Erythroblast (primary cell): ENCODE measurements at regions not wholly inside any gene's neighbourhood (a gene's known extent, or its start where the extent isn't known, plus 50 kb on each side); places are given as distances from the start of the nearest gene placed in this dataset.
"Not testable (repeated sequence)": the region's sequence is repeated elsewhere in the genome, so short reads cannot be mapped to it uniquely, and the experiment has no call there.

Experiments used
- DNase-seq, 2 experiments: peaks; one replicate each; lab custom pipeline; 2025; lab: John Stamatoyannopoulos, UW
- GATA1 ChIP-seq: IDR thresholded peaks from 2 replicates; pipeline ENCODE4 v1.6.1; 2011; ENCODE audit warnings: low read depth, mild to moderate bottlenecking, control low read depth, low read length, moderate library complexity
- POLR2A ChIP-seq: IDR thresholded peaks from 2 replicates; pipeline ENCODE4 v1.6.1; 2011; ENCODE audit warnings: mild to moderate bottlenecking, low read length

DNA sequence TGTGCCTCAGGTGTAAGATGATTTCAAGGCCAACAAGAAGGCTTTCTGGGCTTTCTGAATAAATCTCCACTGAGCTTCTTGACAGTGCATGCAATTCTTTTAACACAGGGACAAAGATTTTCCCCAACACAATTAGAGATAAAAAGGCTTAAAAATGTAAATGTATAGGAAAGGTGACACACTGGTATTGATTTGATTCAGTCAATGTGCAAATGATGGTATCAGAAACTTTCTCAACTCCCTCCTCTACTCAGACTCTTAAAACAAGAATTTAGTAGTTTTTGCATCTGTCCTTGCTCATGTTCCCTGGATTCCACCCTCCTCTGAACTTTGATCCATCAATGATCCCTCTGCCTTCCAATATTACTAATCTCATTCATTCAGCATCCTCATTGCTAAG lies 111.6 kb upstream of the FNDC3A start:
- no peak for DNase-seq
- no peak for TF ChIP-seq POLR2A

DNA sequence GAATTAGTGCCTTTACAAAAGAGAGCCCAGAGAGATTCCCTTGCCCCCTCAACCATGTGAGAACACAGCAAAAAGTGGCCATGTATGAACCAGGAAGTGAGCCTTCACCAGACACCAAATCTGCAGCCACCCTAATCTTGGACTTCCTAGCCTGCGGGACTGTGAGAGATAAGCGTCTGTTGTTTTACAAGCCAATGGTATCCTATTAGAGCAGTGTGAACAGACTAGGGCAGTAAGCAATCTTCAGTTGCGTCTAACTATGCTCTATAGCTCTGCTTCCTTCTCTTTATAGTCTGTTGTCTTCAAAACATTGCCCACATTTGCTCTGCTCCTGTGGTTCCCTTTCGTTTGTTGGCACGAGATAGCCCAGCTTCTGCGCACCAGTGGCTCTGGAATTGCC lies 109.5 kb upstream of the FNDC3A start:
- peak; percentile 53 to 83 for DNase-seq
- no peak for TF ChIP-seq GATA1
- no peak for TF ChIP-seq POLR2A

DNA sequence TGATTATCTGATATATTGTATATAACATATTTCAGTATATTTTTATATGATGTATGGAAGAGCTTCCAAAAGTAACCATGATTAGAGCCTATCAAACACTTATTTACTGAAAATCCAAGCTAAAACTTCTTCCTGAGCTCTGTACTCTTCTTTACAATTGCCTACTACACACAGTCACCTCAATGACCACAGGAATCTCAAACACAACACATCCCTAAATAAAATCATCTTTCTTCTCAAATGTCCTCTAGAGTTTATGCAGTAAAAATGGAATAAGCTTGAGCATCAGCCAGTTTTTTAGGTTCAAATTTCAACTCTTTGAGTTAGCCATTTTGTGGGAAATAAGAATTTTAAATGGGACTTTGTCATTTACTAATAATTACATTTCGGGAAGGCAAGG lies 102.6 kb upstream of the FNDC3A start:
- DNase-seq = no peak
- TF ChIP-seq GATA1 (no peak), POLR2A (no peak)

DNA sequence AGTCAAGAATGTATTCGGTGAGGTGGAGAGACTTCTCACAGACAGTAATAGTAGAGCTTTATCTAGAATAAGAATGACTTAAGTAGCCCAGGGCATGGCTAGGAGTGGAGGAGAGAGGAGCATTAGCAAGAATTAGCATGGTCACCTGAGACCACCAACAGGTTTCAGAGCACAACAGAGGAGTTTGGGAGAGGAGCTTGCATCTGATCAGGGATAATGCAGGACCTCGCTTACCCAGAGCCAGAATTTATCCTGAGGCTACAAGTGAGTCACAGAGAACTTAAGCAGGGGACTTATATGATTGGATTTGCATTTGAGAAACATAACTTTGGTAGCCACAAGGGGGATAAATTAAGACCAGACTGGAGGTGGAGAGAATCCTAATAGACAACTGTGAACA lies 102.1 kb upstream of the FNDC3A start:
- DNase-seq = peak; percentile 27 to 48
- no peak for TF ChIP-seq POLR2A
- no peak for TF ChIP-seq GATA1

DNA sequence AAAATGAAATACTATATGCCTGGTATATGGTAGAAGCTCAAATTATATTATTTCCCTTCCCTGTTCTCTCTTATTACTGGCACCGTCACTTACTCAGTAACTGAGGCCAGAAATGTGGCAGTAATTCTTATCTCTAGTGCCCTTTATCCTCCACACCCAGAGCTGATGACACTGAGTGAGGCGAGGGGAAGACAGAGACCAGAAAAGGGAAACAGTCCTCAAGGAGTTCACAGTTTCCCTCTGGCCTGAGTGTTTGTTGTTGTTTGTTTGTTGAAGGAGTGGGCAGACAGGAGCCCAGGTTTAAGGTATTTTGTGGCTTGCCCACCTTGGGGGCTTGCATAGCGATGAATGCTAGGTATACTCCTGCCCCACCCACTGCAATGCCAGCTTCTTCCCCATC lies 101.5 kb upstream of the FNDC3A start:
- TF ChIP-seq POLR2A (peak; percentile 32), GATA1 (no peak)
- DNase-seq = peak; percentile 69 to 70

DNA sequence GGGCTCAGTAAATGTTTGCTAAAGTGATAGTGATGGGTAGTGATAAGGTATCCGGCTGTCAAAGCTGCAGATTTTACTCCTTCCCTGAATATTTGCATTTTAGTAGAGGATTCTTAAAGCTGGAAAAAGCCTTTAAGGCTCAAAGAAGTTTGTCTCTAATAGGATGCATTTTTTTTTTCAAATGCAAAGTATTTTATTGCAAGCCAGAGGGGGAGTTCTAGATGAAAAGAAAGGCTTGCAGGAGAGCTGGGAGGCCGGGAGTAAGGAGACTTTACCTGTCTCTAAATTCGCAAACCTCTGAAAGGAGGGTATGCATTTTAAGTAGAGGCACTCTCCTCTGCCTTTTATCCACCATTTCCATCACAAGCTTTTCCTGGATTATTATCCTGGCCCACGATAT lies 100.7 kb upstream of the FNDC3A start:
- no peak for DNase-seq
- TF ChIP-seq GATA1 = no peak
- TF ChIP-seq POLR2A = no peak

DNA sequence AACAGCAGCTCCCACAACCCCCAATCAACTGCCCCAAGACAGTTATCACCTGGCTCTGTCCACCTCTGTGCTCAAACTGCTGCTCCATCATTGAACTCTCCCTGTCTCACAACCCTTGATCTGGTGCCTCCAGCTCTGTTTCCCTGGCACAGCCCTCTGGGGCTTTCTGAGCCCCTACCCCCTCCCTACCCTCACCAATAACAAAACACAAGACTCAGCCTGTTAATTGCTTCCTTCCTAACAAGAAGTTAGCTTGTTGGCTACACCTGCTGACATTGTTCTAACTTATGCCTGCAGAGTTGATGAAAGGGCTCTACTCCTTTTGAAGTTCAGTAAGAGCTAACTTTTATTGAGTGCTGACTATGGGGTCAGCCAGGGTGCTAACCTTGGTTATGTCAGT lies 99.4 kb upstream of the FNDC3A start:
- TF ChIP-seq GATA1 (no peak), POLR2A (no peak)
- no peak for DNase-seq

DNA sequence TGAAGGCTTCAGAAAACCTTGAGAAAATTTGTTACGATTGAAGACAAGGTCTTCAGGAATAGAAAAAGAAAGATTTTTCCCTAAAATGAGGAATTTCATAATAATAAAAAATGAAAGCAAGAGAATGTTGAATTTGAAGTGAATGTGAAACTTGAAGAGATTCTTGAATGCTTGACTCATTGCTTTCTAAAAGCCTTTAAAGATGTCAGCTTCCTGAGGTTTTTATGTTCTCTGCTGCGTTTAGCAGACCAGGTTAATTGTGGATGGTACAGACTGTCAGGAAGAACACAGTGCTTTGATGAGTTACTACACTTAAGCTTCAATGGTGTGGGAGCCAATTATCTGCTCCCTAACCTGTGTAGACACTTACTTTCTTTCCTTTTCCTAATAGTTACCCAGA lies 96.3 kb upstream of the FNDC3A start:
- no peak for DNase-seq
- no peak for TF ChIP-seq GATA1
- no peak for TF ChIP-seq POLR2A

DNA sequence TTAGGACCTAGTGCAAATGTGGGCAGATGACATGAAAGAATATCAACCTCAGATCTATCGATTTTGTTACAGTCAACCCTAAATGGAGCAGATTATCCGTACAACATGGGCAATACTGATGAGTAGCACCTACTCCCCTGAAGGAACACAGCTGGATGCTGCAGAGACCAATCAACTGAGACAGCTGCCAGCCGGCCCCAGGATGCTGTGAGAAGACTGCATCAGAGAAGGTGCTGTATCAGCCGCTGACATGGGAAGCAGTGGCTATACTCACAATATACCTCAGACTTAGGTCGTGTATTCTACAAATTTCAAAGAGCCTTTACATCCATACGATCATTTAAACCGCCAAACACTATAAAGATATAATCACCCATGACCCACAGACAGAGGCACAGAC lies 95.9 kb upstream of the FNDC3A start:
- no peak for TF ChIP-seq POLR2A
- no peak for TF ChIP-seq GATA1
- no peak for DNase-seq

DNA sequence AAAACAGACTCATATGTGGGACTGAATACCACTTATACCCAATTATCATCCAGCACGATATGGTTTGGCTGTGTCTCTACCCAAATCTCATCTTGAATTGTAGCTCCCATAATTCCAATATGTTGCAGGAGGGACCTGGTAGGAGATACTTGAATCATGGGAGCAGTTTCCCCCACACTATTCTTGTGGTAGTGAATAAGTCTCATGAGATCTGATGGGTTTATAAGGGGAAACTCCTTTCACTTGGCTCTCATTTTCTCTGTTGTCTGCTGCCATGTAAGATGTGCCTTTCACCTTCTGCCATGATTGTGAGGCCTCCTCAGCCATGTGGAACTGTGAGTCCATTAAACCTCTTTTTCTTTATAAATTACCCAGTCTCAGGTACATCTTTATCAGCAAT lies 91.9 kb upstream of the FNDC3A start:
- not testable (repeated sequence) for DNase-seq

DNA sequence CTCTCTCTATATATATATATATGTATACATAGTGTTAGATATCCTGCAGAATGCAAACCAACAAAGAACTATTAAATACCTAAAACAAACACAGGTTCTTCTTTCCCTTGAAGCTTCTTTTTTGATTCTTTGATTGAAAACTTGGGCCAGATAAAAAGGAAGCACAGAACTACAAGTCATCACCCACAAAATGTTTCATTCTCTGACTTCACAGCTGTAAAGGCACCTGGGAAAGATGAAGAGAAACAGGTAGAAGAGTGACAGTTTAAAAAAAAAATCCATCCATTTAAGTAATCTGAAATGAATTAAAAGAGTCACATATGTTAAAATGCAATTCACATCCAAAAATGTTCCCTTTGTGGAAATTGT lies 90.7 kb upstream of the FNDC3A start:
- no peak for DNase-seq
- TF ChIP-seq GATA1 = no peak
- no peak for TF ChIP-seq POLR2A

DNA sequence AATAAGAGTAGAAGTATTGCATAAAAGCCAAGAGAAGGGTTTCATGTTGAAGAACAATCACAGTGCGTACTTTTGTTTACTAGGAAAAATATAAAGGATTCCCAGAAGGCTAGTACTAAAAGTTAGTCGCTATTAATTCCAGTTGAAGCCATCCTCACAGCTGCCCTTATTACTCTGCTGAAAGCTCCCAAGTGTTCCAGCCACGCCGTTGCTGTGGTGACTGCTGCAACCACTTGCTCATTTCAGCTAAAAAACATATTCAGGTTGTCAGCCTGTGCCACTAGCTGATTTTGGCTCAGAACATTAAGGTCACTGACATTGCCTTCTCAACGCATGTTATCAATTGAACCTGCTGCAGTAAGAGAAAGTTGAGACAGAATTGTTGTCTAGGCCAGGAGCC lies 87.1 kb upstream of the FNDC3A start:
- DNase-seq = no peak
- no peak for TF ChIP-seq GATA1
- no peak for TF ChIP-seq POLR2A

DNA sequence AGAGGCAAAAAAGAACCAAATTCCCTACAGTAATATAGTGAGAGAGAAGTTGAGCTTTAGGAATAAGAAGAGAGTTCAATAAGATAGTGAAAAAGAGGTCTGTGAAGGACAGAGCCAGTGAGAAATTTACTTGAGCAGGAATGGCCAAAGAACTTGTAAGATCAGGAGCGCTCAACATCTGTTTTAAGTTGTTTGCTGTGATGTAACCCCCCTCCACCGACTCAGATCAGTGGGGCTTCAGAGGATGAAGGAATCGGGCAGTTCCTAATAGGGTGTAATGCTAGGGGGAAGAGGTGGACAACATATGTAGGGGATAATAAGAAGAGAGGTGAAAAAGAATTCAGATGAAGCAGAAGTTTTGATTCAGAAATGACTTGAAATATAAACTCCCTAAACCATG lies 85.3 kb upstream of the FNDC3A start:
- no peak for DNase-seq
- TF ChIP-seq GATA1 (no peak), POLR2A (no peak)

DNA sequence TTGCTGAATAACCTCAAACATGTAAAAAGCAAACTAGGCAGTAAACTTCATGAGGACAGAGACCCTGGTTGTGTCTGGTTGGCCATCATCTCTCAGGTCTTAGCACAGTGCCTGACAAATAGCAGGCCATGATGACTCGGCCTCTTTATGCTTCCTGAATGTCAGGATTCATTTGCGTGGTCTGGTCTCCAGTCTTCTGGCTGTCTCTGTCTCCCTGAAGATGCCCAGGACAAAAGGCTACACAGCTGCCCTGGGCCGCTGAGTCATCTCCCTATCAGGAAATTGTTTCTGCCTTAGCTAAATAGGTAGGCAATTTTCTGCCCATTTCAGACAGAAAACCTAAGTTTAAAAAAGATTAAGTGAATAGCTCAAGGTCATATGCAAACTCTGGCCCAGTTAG lies 84.1 kb upstream of the FNDC3A start:
- no peak for TF ChIP-seq POLR2A
- TF ChIP-seq GATA1 = no peak
- DNase-seq = no peak

DNA sequence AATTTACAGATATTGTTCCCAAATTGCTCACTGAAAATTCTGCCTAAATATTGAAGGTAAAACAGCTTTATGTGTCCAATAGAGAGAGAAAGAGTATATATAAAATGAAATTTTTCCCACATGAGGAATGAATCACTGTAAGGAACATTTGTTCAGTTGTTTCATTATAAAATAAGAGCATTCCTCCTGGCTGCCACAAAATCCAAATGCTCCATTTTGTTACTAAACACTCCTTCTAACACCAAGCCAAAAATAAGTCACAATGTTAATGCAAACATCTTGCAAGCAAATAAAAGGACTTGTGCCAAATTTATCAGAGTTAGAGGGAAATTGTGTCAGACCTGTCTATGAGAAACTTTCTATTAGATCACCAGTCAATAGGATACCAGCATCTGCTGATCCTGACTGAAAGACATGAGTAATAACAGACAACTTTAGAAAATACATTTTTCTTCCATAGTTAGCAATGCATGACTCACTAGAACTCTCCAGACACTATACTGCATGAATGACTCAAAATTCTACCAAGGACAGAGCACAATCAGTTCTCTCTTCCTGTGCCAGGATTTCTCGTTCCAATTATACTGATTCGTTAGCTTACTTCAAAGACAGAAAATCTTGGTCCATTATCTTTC lies 83.5 kb upstream of the FNDC3A start:
- no peak for DNase-seq
- TF ChIP-seq GATA1 (no peak), POLR2A (no peak)

DNA sequence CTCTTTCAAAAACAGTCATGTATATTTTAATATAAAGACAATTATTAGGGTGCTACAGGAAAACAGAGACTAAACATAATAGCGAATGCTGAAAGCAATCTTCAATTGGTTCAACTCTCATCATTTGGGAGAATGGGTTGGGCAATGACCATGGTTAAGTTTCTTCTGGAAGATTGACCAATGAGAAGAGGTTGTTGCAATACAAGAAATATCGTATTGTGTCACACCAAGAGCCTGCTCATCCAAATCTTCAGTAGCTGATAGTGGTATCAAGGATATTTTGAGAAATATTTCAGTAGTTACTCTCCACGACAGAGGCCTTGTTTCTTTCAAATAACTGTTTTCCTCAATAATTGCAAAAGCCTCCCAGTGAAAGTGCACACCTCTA lies 83.0 kb upstream of the FNDC3A start:
- no peak for DNase-seq
- TF ChIP-seq POLR2A (no peak), GATA1 (no peak)
